ENCODE measurements at regions not wholly inside any gene's neighbourhood (a gene's known extent, or its start where the extent isn't known, plus 50 kb on each side); places are given as distances from the start of the nearest gene placed in this dataset.

- no peak for TF ChIP-seq CTCF (IDR thresholded peaks at IDR 0.05)
Measured at GRCh38 chr1:62962014-62962812, 178.3 kb downstream of the ATG4C start.

GRCh38 chr1:62962901-62963776, 179.2 kb downstream of the ATG4C start:
- Histone ChIP-seq H3K27me3 (ENCODE audit: low read depth) (no peaks in the 10 kb centered on the region), H3K9me3 (no peaks in the 10 kb centered on the region), H3K4me3 (no peak overlapping the region), H3K36me3 (no peaks in the 10 kb centered on the region), H3K27ac (no peak overlapping the region), H3K4me1 (no peaks in the 10 kb centered on the region)
- intact Hi-C loops (cut with DNase I): no loop called here
- ATAC-seq: peak; percentile 36 to 48
- peak; percentile 41 for TF ChIP-seq CTCF (IDR thresholded peaks at IDR 0.05)
- DNase-seq: no peak

More at GRCh38 chr1:62962014-62962812, 178.3 kb downstream of the ATG4C start:
- ATAC-seq (no peak), DNase-seq (no peak)
- intact Hi-C loops (cut with DNase I): no loop called here
- Histone ChIP-seq H3K4me1 (no peaks in the 10 kb centered on the region), H3K27me3 (ENCODE audit: low read depth) (no peaks in the 10 kb centered on the region), H3K4me3 (no peak overlapping the region), H3K9me3 (no peaks in the 10 kb centered on the region), H3K27ac (no peak overlapping the region), H3K36me3 (no peaks in the 10 kb centered on the region)

GRCh38 chr1:62964141-62964540, 180.2 kb downstream of the ATG4C start:
- no peaks in the 10 kb centered on the region for H3K27me3 ChIP-seq (ENCODE audit: low read depth)
- H3K9me3 ChIP-seq: no peaks in the 10 kb centered on the region
- no peak for TF ChIP-seq CTCF (IDR thresholded peaks at IDR 0.05)
- no peaks in the 10 kb centered on the region for H3K4me1 ChIP-seq
- H3K27ac ChIP-seq: no peak overlapping the region
- ATAC-seq: no peak
- intact Hi-C loops (cut with DNase I): no loop called here
- H3K4me3 ChIP-seq: no peak overlapping the region
- H3K36me3 ChIP-seq: no peaks in the 10 kb centered on the region
- no peak for DNase-seq

GRCh38 chr1:62967031-62967430, 183.1 kb downstream of the ATG4C start:
- no peak for DNase-seq
- intact Hi-C loops (cut with DNase I): no loop called here
- TF ChIP-seq CTCF (IDR thresholded peaks at IDR 0.05): no peak

GRCh38 chr1:62977366-62977765, 193.4 kb downstream of the ATG4C start:
- no peaks in the 10 kb centered on the region for H3K4me1 ChIP-seq
- H3K4me3 ChIP-seq: no peak overlapping the region
- H3K36me3 ChIP-seq: no peaks in the 10 kb centered on the region
- intact Hi-C loops (cut with DNase I): no loop called here
- no peak for ATAC-seq
- H3K27me3 ChIP-seq (ENCODE audit: low read depth): no peaks in the 10 kb centered on the region
- DNase-seq: no peak
- H3K27ac ChIP-seq: no peak overlapping the region
- TF ChIP-seq CTCF (IDR thresholded peaks at IDR 0.05): no peak
- H3K9me3 ChIP-seq: no peaks in the 10 kb centered on the region

More at GRCh38 chr1:62967031-62967430, 183.1 kb downstream of the ATG4C start:
- H3K27ac ChIP-seq: no peak overlapping the region
- ATAC-seq: no peak
- no peaks in the 10 kb centered on the region for H3K27me3 ChIP-seq (ENCODE audit: low read depth)
- no peaks in the 10 kb centered on the region for H3K36me3 ChIP-seq
- H3K9me3 ChIP-seq: no peaks in the 10 kb centered on the region
- H3K4me1 ChIP-seq: no peaks in the 10 kb centered on the region
- H3K4me3 ChIP-seq: no peak overlapping the region

All from lower lobe of right lung (tissue), 2 donors.